MM.1S (cell line): ENCODE measurements at regions not wholly inside any gene's neighbourhood (a gene's known extent, or its start where the extent isn't known, plus 50 kb on each side); places are given as distances from the start of the nearest gene placed in this dataset.

ENCODE experiments used
- CTCF ChIP-seq: fragments of 300-600 bp; sonication (generic); IDR thresholded peaks from 2 replicates; pipeline ENCODE4 v1.5.1; 2016; ENCODE audit warnings: antibody characterized with exemption, low read length, mixed read lengths
- EZH2 ChIP-seq: fragments of 300-600 bp; sonication (generic); optimal IDR thresholded peaks from 2 replicates; pipeline ENCODE3; 2017; ENCODE audit warnings: low read depth, mild to moderate bottlenecking, antibody characterized with exemption, low read length, mixed read lengths
- EZH2phosphoT487 ChIP-seq: fragments of 300-600 bp; sonication (generic); IDR thresholded peaks from 2 replicates; pipeline ENCODE4 v1.6.1; 2018; ENCODE audit warnings: antibody characterized with exemption, low read length

GRCh38 chr4:56128213-56128612 is 179.5 kb downstream of the CEP135 start:
- TF ChIP-seq CTCF = no peak
- TF ChIP-seq EZH2 = no peak
- TF ChIP-seq EZH2phosphoT487 = no peak
